SK-MEL-5 (cell line): ENCODE measurements at regions not wholly inside any gene's neighbourhood (a gene's known extent, or its start where the extent isn't known, plus 50 kb on each side); places are given as distances from the start of the nearest gene placed in this dataset.
A peak's percentile ranks its signal among the peaks of the same experiment; 100 is the strongest.

ENCODE experiments used
- DNase-seq: peaks from one replicate; pipeline ENCODE4 v3.0.0-alpha.2; 2016; ENCODE audit warnings: low read depth, low spot score
- in situ Hi-C: cut with HindIII; loops from 2 replicates; pipeline ENCODE4 v1.10.0; 2016; ENCODE audit warnings: low sequenced_read_pairs, high pct_unique_total_duplicates, low pct_unique_long_range_greater_than_20kb

- in situ Hi-C loops: no loop called here
- no peak for DNase-seq
These were observed 607.3 kb downstream of the NCAM2 start for GRCh38 chr21:21605521-21605920.

DNA sequence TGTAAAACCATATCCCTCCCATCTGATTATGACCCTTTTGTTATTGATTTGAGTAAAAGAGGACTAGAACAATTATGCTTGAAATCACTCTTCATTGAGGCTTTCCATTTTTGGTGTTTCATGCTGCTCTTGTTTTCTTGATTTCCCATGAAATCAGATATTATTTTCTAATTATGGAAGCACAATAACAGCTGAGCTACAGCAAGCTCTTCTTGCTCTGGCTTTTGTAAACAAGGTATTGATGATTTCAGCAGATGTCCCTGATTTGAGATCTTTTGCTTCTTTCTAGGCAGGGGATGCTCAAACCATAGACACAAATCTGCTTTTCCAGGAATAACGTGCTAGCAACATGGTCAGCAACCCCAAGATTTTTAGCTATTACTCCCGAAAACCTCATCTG, 607.8 kb downstream of the NCAM2 start:
- DNase-seq: no peak
- in situ Hi-C loops: no loop called here

DNA sequence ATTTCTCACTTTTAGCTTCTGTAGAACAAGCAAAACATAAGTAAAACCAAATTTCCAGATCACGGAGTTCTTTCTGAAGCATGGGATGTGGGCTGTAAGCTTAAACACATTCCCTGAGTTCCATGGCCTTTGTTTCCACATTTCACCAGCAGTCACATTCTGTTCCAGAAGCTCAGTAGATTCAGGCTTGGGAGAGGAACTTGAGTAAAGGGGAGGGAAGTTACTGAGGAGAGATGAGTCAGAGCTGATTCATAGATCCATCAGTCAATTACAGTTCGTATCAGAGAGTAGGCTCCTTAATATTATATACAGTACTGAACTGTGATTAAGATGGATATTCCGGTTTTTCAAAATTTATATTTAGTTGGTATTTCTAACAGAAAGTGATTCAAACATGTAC, 614.3 kb downstream of the NCAM2 start:
- in situ Hi-C loops: no loop called here
- peak; percentile 36 for DNase-seq

GRCh38 chr21:21614966-21615365, 616.8 kb downstream of the NCAM2 start:
- in situ Hi-C loops: no loop called here
- DNase-seq: no peak

- in situ Hi-C loops: no loop called here
- DNase-seq: no peak
These were observed 624.4 kb downstream of the NCAM2 start for GRCh38 chr21:21622460-21623234.

- peak; percentile 58 for DNase-seq
- in situ Hi-C loops: no loop called here
These were observed 626.5 kb downstream of the NCAM2 start for GRCh38 chr21:21624674-21625073.

- no peak for DNase-seq
- in situ Hi-C loops: no loop called here
These were observed 633.8 kb downstream of the NCAM2 start for GRCh38 chr21:21631961-21632360.

DNA sequence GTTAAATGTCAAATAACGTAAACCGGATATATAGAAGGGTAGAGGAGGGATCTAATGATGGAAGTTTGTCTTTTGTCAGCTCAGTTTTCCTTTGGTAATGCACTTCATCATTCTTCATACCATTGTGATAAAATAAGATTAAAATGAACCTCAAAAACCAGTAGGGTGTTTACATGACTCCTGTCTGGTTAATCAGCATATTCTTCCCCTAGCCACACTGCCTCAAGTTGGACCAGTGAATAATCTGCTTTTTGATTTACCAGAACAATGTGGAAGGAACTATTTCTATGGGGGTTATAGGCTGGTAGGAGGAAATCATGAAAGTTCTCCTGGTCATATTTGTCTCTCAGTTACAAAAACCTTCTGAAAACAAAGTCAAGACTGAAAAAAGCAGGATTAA, 634.7 kb downstream of the NCAM2 start:
- DNase-seq: no peak

GRCh38 chr21:21661741-21662140, 663.5 kb downstream of the NCAM2 start:
- DNase-seq: no peak
- in situ Hi-C loops: no loop called here

More for the DNA sequence above, 634.7 kb downstream of the NCAM2 start:
- in situ Hi-C loops: no loop called here

DNA sequence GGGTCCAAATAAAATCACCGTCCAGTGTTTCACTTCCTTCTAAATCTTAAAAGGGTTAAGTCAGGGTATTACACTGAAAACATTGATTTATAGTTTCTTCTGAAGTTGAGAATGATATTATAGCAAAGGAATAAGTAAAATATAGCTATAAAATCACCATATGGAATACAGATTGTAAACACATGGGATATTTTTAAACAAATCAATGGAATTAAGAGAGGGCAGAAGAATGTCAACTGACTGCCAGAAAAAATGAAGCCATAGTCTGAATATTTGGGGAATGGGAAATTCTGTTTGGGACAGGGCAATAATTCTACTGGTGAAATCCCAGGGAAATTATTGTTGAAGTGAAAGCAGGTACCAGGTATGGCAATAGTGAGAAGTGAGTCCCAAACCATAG, 664.6 kb downstream of the NCAM2 start:
- DNase-seq: no peak

GRCh38 chr21:21664871-21665270, 666.7 kb downstream of the NCAM2 start:
- in situ Hi-C loops: no loop called here
- no peak for DNase-seq

More for the DNA sequence above, 664.6 kb downstream of the NCAM2 start:
- in situ Hi-C loops: no loop called here

GRCh38 chr21:21666689-21667088, 668.5 kb downstream of the NCAM2 start:
- DNase-seq: no peak
- in situ Hi-C loops: no loop called here

DNA sequence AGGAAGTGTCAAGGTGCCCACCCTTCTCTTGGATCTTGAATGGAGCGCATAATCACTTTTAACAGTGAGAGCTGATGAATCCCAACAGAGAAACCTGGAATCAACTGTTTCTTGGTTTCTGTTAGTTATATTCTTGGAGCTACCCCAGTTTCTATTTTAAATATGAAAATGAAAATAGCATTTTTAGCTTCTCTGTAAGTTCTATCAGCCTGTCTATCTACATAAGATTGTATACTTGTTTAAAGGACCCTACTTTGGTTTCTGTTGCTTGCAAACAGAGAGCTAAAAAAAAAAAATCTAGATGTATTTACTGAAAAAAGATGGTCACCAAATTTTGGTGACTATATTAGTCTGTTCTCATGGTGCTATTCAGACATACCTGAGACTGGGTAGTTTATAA, 670.0 kb downstream of the NCAM2 start:
- DNase-seq: no peak
- in situ Hi-C loops: no loop called here

- DNase-seq: no peak
- in situ Hi-C loops: no loop called here
These were observed 675.8 kb downstream of the NCAM2 start for GRCh38 chr21:21673959-21674358.

DNA sequence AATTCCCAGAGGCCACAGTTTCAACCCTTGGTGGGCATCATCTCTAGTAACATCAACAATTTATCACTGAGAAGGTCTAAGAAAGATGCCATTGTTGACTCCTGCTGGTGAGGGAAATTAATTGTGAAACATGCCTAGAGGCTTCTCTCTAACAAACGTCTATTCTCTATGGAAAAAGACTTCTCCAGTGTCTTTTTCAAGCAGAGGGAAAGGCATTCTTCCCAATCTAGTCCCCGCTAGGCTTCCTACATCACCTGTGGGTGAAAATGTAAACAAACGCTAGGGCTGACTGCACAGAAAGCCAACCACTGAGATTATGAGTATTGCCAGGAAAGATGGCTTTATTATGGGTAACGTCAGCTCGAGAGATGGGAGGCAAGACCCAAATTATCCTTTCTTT, 677.4 kb downstream of the NCAM2 start:
- DNase-seq: peak; percentile 91
- in situ Hi-C loops: no loop called here

DNA sequence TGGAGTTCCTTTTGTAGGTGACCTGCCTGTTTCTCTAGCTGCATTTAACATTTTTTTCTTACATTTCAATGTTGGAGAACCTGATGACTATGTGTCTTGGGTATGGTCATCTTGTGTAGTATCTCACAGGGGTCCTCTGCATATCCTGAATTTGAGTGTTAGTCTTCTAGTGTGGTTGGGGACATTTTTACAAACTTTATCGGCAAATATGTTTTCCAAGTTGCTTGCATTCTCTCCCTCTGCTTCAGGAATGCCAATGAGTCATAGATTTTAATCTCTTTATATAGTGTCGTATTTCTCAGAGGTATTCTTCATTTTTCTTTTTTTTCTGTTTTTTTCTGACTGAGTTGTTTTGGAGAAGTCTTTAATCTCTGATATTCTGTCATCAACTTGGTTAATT, 684.0 kb downstream of the NCAM2 start:
- no peak for DNase-seq
- in situ Hi-C loops: no loop called here

DNA sequence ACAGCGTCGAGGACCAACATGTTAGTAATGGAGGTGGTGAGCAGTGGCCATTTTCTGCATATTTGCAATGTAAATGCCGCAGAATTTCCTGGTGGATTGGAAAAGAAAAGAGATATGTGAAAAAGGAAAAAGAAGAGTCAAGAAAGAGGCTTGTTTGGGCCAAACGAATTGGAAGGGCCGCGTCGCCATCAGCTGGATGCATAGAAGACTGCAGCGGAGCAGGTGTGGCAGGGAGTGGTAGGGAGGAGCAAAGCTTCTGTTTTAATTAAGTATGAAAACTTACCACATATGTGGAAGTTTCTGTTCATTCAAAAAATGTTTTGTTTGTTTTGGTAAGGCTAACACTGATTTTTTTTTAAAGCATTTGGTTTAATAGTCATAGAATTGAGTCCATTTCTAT, 690.7 kb downstream of the NCAM2 start:
- peak; percentile 60 for DNase-seq
- in situ Hi-C loops: no loop called here

DNA sequence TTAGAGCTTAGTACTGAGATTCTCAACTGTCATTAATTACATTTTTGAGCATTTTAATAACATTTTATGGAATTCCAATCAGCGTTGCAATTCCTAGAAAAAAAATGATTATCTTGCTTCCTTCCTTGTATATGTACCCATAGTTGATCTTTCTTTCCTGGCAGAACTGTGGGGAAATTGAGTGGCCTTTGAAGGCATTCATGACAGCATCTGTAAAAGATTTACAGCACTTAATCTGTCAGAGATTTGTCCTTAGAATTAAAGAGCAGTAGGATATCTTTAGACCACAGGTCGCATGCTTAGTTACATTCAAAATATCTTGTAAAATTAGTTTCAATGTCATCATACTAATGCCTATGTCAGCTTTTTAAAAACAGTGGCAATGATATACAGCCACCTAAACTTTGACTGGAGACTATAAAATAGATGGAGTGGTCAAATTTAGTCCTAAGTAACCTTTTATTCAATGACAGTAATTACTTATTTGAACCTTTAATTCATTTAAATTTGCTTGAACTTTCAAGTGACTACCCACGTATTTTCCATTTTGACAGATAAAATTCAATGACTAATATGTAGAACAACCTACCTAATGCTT, 692.0 kb downstream of the NCAM2 start:
- in situ Hi-C loops: no loop called here
- DNase-seq: no peak

DNA sequence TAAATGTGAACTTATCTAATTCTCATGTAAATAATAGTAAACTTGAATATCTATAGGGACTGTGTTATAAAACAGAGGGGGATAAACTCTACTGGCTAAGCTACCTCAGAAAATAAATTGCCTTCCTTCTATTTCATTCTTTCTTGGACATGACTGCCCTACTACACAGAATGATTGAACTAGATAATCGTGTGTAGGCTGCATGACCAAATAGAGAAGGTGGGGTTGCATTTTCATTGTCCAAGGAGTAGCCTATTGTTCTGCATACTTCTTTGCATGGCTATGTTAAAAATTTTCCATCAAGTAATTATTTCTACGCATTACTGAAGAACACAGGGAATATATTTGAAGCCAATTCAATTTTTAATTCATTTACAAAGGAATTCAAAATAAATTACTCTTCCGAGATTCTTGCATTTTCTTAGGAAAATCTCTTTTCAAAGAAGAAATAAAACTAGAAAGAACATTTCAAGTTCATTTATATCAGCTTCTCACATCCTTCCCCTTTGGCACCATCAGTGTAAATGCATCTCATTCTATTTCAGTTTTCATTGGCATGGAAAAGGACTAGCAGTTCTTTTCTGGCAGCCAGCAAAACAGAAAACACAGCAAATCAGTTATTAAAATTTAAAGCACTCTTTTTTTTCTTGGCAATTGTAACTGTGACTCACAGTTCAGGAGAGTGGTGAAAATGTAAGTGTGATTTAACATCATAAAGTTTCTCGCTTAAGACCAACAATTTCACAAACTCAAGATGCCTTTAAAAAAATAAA, 714.7 kb downstream of the NCAM2 start:
- in situ Hi-C loops: no loop called here
- DNase-seq: no peak
